Posterior cingulate gyrus (tissue), 11 donors: ENCODE measurements at regions not wholly inside any gene's neighbourhood (a gene's known extent, or its start where the extent isn't known, plus 50 kb on each side); places are given as distances from the start of the nearest gene placed in this dataset.

Experiments
- DNase-seq, 10 donors: peaks; one replicate each; pipeline versions ENCODE4 v3.0.0 to v3.0.0-alpha.2; 2020 to 2021; ENCODE audit warnings: mixed read lengths in 3 of 10
- intact Hi-C: fragments of 100-400 bp; cut with DNase I; formaldehyde crosslinking; loops from one replicate; pipeline ENCODE4 v1.15.1; 2023

- intact Hi-C loops, result no loop called here
- DNase-seq, result no peak
Observed at GRCh38 chr9:107112707-107113243, 170.3 kb upstream of the RAD23B start.

GRCh38 chr9:107118863-107119624, 164.0 kb upstream of the RAD23B start:
- intact Hi-C loops, result no loop called here
- no peak for DNase-seq

- intact Hi-C loops, result no loop called here
- DNase-seq, result no peak
Observed at GRCh38 chr9:107119735-107120134, 163.3 kb upstream of the RAD23B start.

GRCh38 chr9:107123389-107123788, 159.7 kb upstream of the RAD23B start:
- DNase-seq, result no peak
- intact Hi-C loops, result no loop called here

GRCh38 chr9:107127608-107128007, 155.5 kb upstream of the RAD23B start:
- intact Hi-C loops, result no loop called here

GRCh38 chr9:107131108-107131799, 151.8 kb upstream of the RAD23B start:
- peak in 6 of 10 donors; percentile 14 to 79 (median 33) for DNase-seq
- intact Hi-C loops, result no loop called here

More at GRCh38 chr9:107127608-107128007, 155.5 kb upstream of the RAD23B start:
- no peak for DNase-seq

GRCh38 chr9:107136296-107136695, 146.8 kb upstream of the RAD23B start:
- intact Hi-C loops, result loop anchor here (5.0 kb wide), 1 partner anchor 36 kb away; no protein-coding TSS in a partner anchor
- DNase-seq, result no peak

GRCh38 chr9:107137495-107138202, 145.4 kb upstream of the RAD23B start:
- DNase-seq, result no peak
- intact Hi-C loops, result loop anchor here (5.0 kb wide), 1 partner anchor 35 kb away; no protein-coding TSS in a partner anchor

- no peak for DNase-seq
- intact Hi-C loops, result loop anchor here (5.0 kb wide), 1 partner anchor 34 kb away; no protein-coding TSS in a partner anchor
Observed at GRCh38 chr9:107138261-107138992, 144.7 kb upstream of the RAD23B start.

- no peak for DNase-seq
- intact Hi-C loops, result no loop called here
Observed at GRCh38 chr9:107141967-107142366, 141.1 kb upstream of the RAD23B start.

GRCh38 chr9:107142430-107142829, 140.6 kb upstream of the RAD23B start:
- intact Hi-C loops, result no loop called here
- DNase-seq, result no peak

- no peak for DNase-seq
- intact Hi-C loops, result no loop called here
Observed at GRCh38 chr9:107142896-107143603, 140.0 kb upstream of the RAD23B start.

- DNase-seq, result no peak
- intact Hi-C loops, result no loop called here
Observed at GRCh38 chr9:107144475-107144874, 138.6 kb upstream of the RAD23B start.

GRCh38 chr9:107147134-107147533, 135.9 kb upstream of the RAD23B start:
- DNase-seq, result no peak
- intact Hi-C loops, result no loop called here

GRCh38 chr9:107148216-107148615, 134.9 kb upstream of the RAD23B start:
- intact Hi-C loops, result no loop called here
- DNase-seq, result no peak

GRCh38 chr9:107149756-107150155, 133.3 kb upstream of the RAD23B start:
- intact Hi-C loops, result no loop called here
- DNase-seq, result no peak

GRCh38 chr9:107153336-107153735, 129.7 kb upstream of the RAD23B start:
- intact Hi-C loops, result no loop called here
- no peak for DNase-seq

- intact Hi-C loops, result no loop called here
- no peak for DNase-seq
Observed at GRCh38 chr9:107154291-107154690, 128.8 kb upstream of the RAD23B start.

GRCh38 chr9:107154766-107155165, 128.3 kb upstream of the RAD23B start:
- intact Hi-C loops, result no loop called here
- no peak for DNase-seq
